Large intestine (tissue), 3 donors: ENCODE measurements at regions not wholly inside any gene's neighbourhood (a gene's known extent, or its start where the extent isn't known, plus 50 kb on each side); places are given as distances from the start of the nearest gene placed in this dataset.

ENCODE experiments used
- DNase-seq, 2 donors: peaks; one replicate each; pipeline versions ENCODE4 v3.0.0 to v3.0.0-alpha.2; 2013
- H3K27ac ChIP-seq: one replicate; pipeline ENCODE4 v1.5.1; 2013; ENCODE audit warnings: low read length
- H3K27me3 ChIP-seq: 2 replicates; pipeline ENCODE4 v1.6.1; 2013; ENCODE audit warnings: low read length; ENCODE audit not compliant: control insufficient read depth, insufficient read depth
- H3K36me3 ChIP-seq: 2 replicates; pipeline ENCODE4 v1.6.1; 2013; ENCODE audit warnings: low read length; ENCODE audit not compliant: control insufficient read depth, insufficient read depth
- H3K4me1 ChIP-seq: one replicate; pipeline ENCODE4 v1.6.1; 2013; ENCODE audit warnings: low read length; ENCODE audit not compliant: control insufficient read depth, insufficient read depth
- H3K4me3 ChIP-seq: one replicate; pipeline ENCODE4 v1.5.1; 2013; ENCODE audit warnings: low read length
- H3K9me3 ChIP-seq: one replicate; pipeline ENCODE4 v1.6.1; 2013; ENCODE audit warnings: mild to moderate bottlenecking, low read depth, low read length, moderate library complexity; ENCODE audit not compliant: control insufficient read depth
- WGBS: methylation state at CpG from one replicate; pipeline ENCODE4 v1.1.5; 2013; ENCODE audit warnings: low lambda C conversion rate; ENCODE audit not compliant: insufficient coverage; 5-methylcytosine and 5-hydroxymethylcytosine counted together

DNA sequence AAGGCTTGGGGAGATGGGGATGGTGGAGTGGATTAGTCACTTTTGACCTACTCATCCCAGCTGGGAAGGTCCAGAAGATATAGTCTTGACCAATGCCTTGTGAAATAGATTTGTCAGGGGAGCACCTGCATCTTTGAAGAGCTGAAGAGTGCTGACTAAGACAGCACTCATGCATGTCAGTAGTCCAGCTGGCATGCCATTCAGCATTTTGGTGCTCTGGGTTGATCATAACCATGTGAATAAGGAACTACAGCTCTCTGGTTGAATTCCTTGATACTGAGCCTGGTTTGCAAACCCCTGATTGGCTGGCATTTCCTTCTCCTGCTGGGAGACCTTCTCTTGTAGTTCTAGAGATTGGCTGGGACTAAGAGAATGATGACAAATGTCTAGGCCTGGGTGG is 106.8 kb upstream of the ALX4 start:
- Histone ChIP-seq H3K4me1 (no peaks in the 10 kb centered on the region), H3K27ac (no peak overlapping the region), H3K9me3 (no peaks in the 10 kb centered on the region), H3K36me3 (no peaks in the 10 kb centered on the region), H3K4me3 (no peak overlapping the region), H3K27me3 (peaks cover 17% of the 10 kb centered on the region)
- DNase-seq: no peak

DNA sequence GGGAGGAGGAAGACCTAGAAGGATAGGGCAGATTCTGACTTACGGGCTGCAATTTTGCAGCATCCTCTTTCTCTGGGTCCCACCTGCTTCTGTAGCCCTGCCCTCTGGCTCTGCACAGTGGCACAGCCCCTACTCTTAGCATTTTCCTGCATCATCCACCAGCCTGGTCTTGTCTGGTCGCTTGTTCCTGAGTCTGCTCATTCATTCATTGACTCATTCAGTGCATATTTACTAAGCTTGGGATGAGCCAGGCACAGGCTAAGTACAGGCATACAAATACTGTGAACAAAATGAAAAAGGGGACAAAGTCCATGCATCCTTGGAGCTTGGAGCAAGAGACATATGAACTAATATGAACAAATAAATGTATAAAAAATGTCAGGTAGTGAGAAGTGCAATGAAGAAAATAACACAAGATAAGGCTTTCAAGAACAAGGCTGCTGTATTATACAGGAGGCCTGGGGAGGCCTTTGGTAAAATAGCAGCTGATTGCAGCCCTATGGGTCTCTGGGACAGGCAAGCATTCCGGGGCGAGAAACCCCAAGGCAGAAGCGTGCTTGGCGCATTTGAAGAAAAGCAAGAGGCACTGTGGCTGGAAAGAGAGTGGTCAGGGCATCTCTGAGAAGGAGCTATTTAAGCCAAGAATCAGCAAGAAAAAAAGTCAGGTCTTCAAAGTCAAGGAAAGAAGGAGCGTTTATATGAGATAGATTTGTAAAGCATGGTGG is 108.0 kb upstream of the ALX4 start:
- no peak overlapping the region for H3K27ac ChIP-seq
- 70% methylated on average over 2 of the region's 7 CpGs for WGBS

GRCh38 chr11:44418456-44418830 is 108.5 kb upstream of the ALX4 start:
- no peak overlapping the region for H3K27ac ChIP-seq
- peaks cover 18% of the 10 kb centered on the region for H3K27me3 ChIP-seq
- no peak overlapping the region for H3K4me3 ChIP-seq
- no peaks in the 10 kb centered on the region for H3K9me3 ChIP-seq
- H3K36me3 ChIP-seq: no peaks in the 10 kb centered on the region
- H3K4me1 ChIP-seq: no peaks in the 10 kb centered on the region
- WGBS: no CpG with 5 or more reads among the region's 7 CpGs
- DNase-seq: no peak

More for the DNA sequence above, 108.0 kb upstream of the ALX4 start:
- Histone ChIP-seq H3K36me3 (no peaks in the 10 kb centered on the region), H3K4me1 (no peaks in the 10 kb centered on the region), H3K27me3 (peaks cover 21% of the 10 kb centered on the region), H3K9me3 (no peaks in the 10 kb centered on the region), H3K4me3 (no peak overlapping the region)
- no peak for DNase-seq

DNA sequence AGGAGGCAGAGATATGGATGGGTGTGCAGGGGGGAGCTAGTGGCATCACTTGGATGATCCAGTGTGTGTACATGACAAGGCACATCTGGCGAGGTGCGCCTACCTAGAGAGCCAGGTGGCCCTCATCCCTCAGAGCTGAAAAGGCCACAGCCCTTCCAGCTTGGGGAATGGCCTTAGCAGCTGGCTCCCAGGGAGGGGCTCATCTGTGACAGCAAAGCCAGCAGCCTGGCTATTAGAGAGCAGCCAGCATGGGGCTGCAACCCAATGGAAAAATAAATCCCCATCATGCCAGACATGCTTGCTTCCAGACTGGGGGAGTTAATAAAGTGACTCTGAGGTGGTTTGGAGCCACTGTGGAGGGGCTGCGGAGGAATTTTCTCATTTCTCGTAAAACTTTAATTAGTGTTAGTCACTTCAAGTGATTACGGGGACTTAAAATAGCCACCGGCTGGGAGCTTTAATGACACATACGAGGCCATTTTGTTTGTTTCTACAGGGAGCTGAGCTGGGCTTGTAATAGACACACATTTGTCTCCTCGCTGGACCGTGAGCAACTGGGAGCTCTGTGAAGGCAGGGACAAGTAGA is 111.2 kb upstream of the ALX4 start:
- no peaks in the 10 kb centered on the region for H3K36me3 ChIP-seq
- no peak for DNase-seq
- peaks cover 18% of the 10 kb centered on the region for H3K27me3 ChIP-seq
- WGBS: no CpG with 5 or more reads among the region's 9 CpGs
- H3K9me3 ChIP-seq: no peaks in the 10 kb centered on the region
- no peak overlapping the region for H3K27ac ChIP-seq
- no peaks in the 10 kb centered on the region for H3K4me1 ChIP-seq
- no peak overlapping the region for H3K4me3 ChIP-seq

DNA sequence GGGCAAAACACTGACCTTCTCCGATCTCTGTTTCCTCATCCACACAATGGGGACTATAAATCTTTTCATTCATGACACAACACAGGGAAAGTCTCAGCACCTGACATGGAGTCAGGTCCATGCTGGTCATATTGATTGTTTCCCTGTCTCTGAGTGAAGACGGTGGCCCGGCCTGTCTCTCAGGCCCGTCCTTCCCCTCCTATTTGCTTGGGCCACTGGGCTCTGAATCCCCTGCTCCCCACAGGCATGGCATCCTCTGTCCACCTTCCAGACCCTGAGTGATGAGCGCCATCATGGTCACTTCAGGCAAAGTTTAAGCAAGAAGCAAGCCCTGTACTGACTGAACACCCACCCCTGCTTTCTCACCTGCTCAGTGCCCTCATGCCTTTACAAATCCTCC is 113.3 kb upstream of the ALX4 start:
- Histone ChIP-seq H3K36me3 (no peaks in the 10 kb centered on the region), H3K27me3 (peaks cover 15% of the 10 kb centered on the region), H3K4me3 (no peak overlapping the region), H3K4me1 (no peaks in the 10 kb centered on the region), H3K27ac (no peak overlapping the region), H3K9me3 (no peaks in the 10 kb centered on the region)
- WGBS: no CpG with 5 or more reads among the region's 5 CpGs
- DNase-seq: no peak

GRCh38 chr11:44424841-44425240 is 114.9 kb upstream of the ALX4 start:
- 100% methylated on average over 3 of the region's 4 CpGs for WGBS
- DNase-seq: no peak
- H3K4me1 ChIP-seq: no peaks in the 10 kb centered on the region
- H3K27ac ChIP-seq: no peak overlapping the region
- H3K4me3 ChIP-seq: no peak overlapping the region
- peaks cover 15% of the 10 kb centered on the region for H3K27me3 ChIP-seq
- H3K9me3 ChIP-seq: no peaks in the 10 kb centered on the region
- no peaks in the 10 kb centered on the region for H3K36me3 ChIP-seq

- Histone ChIP-seq H3K27me3 (peaks cover 12% of the 10 kb centered on the region), H3K4me3 (no peak overlapping the region), H3K36me3 (no peaks in the 10 kb centered on the region), H3K4me1 (no peaks in the 10 kb centered on the region), H3K27ac (no peak overlapping the region), H3K9me3 (no peaks in the 10 kb centered on the region)
- DNase-seq: no peak
- no CpG with 5 or more reads among the region's 8 CpGs for WGBS
Observed at GRCh38 chr11:44426119-44426518, 116.2 kb upstream of the ALX4 start.

DNA sequence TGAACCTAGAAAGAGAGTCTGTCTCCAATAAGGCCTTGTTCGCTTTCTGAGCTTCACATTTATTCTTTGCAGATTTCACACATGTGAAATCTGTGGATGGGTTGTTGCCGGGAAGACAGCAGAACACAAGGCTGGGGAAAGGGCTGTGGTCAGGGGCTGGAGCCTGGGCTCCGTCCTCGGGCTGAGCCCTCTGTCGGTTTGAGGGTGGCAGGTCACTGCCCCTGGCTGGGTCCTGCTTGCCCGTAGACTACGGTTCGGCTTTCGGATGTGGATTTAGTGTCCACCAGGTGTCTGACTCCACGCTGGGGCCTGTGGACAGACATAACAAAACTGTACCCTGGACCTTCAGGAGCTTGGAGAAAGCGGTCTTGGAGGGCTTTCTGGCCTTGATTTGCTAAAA is 117.0 kb upstream of the ALX4 start:
- Histone ChIP-seq H3K4me3 (no peak overlapping the region), H3K27ac (no peak overlapping the region), H3K27me3 (peaks cover 5% of the 10 kb centered on the region), H3K4me1 (no peaks in the 10 kb centered on the region), H3K36me3 (no peaks in the 10 kb centered on the region), H3K9me3 (no peaks in the 10 kb centered on the region)
- DNase-seq: no peak
- no CpG with 5 or more reads among the region's 11 CpGs for WGBS

GRCh38 chr11:44427432-44427831 is 117.5 kb upstream of the ALX4 start:
- 0% methylated on average over 1 of the region's 8 CpGs for WGBS
- Histone ChIP-seq H3K9me3 (no peaks in the 10 kb centered on the region), H3K27me3 (peaks cover 4% of the 10 kb centered on the region), H3K4me1 (no peaks in the 10 kb centered on the region), H3K4me3 (no peak overlapping the region), H3K36me3 (no peaks in the 10 kb centered on the region), H3K27ac (no peak overlapping the region)
- no peak for DNase-seq

- no peaks in the 10 kb centered on the region for H3K4me1 ChIP-seq
- no peak for DNase-seq
- WGBS: no CpG with 5 or more reads among the region's 3 CpGs
Observed at GRCh38 chr11:44430140-44430539, 120.2 kb upstream of the ALX4 start.

GRCh38 chr11:44434191-44434590 is 124.3 kb upstream of the ALX4 start:
- no peaks in the 10 kb centered on the region for H3K9me3 ChIP-seq
- WGBS: 100% methylated on average over 1 of the region's 2 CpGs

More at GRCh38 chr11:44430140-44430539, 120.2 kb upstream of the ALX4 start:
- Histone ChIP-seq H3K27me3 (peaks cover 3% of the 10 kb centered on the region), H3K27ac (no peak overlapping the region), H3K9me3 (no peaks in the 10 kb centered on the region), H3K36me3 (no peaks in the 10 kb centered on the region), H3K4me3 (no peak overlapping the region)

More at GRCh38 chr11:44434191-44434590, 124.3 kb upstream of the ALX4 start:
- no peaks in the 10 kb centered on the region for H3K4me1 ChIP-seq
- no peaks in the 10 kb centered on the region for H3K36me3 ChIP-seq
- peaks cover 6% of the 10 kb centered on the region for H3K27me3 ChIP-seq
- H3K4me3 ChIP-seq: no peak overlapping the region
- H3K27ac ChIP-seq: no peak overlapping the region
- DNase-seq: no peak
